AG09309 (cell line): ENCODE measurements at regions not wholly inside any gene's neighbourhood (a gene's known extent, or its start where the extent isn't known, plus 50 kb on each side); places are given as distances from the start of the nearest gene placed in this dataset.

Source experiments
- DNase-seq: peaks from one replicate; pipeline ENCODE4 v3.0.0-alpha.2; 2010; ENCODE audit warnings: low read depth
- H3K4me3 ChIP-seq: 2 replicates; pipeline ENCODE4 v1.5.1; 2011; ENCODE audit warnings: mild to moderate bottlenecking, low read depth, low read length, moderate library complexity; ENCODE audit not compliant: control insufficient read depth
- TF ChIP-seq, protein P1 (sequence below): IDR thresholded peaks from 2 replicates; pipeline ENCODE4 v1.5.1; 2011; ENCODE audit warnings: mild to moderate bottlenecking, low read depth, low read length, inconsistent platforms; ENCODE audit not compliant: insufficient read depth, control insufficient read depth; ENCODE audit errors: missing control alignments

DNA sequence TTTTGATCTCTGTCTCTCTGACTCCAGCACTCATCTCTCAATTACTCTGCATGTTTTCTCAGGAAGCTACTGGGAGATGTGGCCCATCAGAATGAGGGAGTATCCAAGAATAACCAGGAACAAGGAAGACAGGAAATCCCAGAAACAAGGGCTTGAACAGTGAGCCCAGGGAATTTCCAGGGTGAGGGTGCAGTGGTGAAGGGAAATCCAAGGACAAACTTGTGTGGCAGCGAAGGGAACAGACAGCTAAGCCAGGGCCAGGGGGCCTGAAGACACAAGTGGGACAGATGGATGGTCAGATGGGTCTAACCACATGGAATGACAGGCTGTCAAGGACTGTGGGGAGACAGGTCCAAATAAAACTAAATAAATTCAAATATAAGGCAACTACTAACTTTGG is 121.8 kb upstream of the ERRFI1 start:
- no peak for DNase-seq

DNA sequence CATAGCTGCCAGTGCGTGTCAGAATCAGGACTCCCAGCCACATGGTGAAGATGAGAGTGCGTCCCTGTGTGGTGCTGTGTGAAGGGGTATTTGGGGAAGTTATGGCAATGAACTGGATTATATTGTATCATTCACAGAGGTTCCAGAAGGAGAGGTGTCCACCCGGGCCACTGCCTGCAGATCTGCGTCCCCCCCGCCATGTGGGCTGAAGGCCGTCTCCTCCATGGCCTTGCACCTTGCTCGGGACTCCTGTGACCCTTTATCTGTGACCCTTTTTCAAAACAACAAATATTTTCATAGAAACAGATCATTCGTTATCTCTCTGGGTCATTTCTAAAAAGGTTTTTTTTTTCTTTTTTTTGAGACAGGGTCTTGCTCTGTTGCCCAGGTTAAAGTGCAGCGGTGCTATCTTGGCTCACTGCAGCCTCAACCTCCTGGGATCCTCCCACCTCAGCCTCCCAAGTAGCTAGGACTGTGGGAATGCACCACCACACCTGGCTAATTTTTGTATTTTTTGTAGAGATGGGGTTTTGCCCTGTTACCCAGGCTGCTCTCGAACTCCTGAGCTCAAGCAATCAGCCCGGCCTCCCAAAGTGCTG is 120.2 kb upstream of the ERRFI1 start:
- TF ChIP-seq, protein P1, sequence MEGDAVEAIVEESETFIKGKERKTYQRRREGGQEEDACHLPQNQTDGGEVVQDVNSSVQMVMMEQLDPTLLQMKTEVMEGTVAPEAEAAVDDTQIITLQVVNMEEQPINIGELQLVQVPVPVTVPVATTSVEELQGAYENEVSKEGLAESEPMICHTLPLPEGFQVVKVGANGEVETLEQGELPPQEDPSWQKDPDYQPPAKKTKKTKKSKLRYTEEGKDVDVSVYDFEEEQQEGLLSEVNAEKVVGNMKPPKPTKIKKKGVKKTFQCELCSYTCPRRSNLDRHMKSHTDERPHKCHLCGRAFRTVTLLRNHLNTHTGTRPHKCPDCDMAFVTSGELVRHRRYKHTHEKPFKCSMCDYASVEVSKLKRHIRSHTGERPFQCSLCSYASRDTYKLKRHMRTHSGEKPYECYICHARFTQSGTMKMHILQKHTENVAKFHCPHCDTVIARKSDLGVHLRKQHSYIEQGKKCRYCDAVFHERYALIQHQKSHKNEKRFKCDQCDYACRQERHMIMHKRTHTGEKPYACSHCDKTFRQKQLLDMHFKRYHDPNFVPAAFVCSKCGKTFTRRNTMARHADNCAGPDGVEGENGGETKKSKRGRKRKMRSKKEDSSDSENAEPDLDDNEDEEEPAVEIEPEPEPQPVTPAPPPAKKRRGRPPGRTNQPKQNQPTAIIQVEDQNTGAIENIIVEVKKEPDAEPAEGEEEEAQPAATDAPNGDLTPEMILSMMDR = no peak
- H3K4me3 ChIP-seq = no peak overlapping the region
- no peak for DNase-seq

More for the DNA sequence above, 121.8 kb upstream of the ERRFI1 start:
- H3K4me3 ChIP-seq = no peak overlapping the region
- TF ChIP-seq, protein P1 = no peak

DNA sequence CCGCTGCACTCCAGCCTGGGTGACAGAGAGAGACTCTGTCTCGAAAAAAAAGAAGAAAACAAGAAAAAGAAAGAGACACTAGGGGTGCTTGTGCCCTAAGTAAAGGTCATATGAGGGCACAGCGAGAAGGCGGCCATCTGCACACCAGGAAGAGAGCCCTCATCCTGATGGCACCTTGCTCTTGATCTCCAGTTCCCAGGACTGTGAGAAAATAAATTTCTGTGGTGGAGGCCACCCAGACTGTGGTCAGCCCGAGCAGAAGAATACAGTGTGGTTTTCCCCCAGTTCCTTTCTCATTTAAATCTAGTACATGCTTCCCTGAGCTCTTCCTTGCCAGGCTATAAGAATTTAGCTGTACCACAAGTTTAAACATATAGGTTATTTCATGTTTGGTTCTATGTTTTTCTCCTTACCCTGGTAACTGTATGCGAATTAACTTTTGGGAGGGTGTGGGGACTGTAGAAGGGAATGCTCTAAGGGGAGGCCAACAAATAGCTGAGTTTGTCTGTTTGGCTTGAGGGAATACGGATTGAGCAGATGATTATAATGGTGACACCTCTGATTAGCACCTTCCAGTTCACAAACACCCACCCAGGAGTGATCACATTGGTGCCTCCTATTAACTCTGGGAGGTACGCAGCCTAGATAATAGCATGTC is 119.6 kb upstream of the ERRFI1 start:
- DNase-seq = no peak
- TF ChIP-seq, protein P1 = no peak
- H3K4me3 ChIP-seq = no peak overlapping the region

DNA sequence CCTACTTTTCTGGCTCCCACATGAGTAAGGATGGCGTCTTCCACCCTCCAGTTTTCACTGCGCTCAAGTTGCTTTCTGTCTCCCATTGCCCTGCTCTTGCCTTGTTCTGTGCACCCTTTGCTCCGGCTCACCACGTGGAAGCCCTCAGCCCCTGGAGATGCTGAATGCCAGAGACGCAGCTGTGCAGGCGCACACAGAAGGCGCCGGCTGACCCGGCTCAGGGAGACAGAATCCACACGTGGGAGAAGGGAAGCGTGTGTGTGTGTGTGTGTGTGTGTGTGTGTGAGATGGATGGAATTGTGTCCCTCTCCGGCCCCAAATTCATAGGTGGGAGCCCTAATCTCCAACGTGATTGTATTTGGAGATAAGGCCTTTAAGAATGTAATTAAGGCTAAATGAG is 118.2 kb upstream of the ERRFI1 start:
- H3K4me3 ChIP-seq = no peak overlapping the region
- TF ChIP-seq, protein P1 = no peak
- no peak for DNase-seq

DNA sequence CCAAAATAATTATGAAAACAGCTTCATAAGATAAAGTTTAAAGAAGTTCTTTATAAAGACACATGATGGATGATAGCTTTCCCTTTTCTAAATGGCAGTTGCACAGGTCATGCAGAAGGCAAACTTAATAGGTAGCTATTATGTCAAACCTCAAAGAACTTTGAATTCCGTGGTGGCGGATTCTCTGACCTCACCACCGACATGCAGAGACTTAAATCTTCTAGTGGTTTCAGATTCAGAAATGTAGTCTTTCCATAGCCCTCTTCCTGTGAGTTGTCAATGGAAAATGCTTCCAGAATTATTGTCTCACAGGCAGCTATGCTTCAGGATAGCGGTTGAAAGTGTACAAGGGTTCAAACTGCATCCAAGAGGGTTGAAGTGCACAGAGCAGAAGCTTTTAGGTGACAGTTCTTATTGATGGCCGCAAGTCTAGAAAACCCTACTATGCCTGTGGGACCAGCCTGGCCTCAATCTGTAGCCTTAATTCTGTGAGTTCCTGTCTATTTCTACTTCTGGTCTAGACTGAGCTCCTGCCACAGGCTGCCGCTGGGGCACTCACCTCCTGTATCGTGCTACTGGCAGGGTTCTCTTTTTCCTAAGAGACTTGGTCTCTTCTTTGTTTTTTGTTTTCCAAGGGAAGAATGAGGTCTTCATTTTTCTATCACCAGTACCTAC is 117.0 kb upstream of the ERRFI1 start:
- DNase-seq = no peak
- H3K4me3 ChIP-seq = no peak overlapping the region
- TF ChIP-seq, protein P1 = no peak

DNA sequence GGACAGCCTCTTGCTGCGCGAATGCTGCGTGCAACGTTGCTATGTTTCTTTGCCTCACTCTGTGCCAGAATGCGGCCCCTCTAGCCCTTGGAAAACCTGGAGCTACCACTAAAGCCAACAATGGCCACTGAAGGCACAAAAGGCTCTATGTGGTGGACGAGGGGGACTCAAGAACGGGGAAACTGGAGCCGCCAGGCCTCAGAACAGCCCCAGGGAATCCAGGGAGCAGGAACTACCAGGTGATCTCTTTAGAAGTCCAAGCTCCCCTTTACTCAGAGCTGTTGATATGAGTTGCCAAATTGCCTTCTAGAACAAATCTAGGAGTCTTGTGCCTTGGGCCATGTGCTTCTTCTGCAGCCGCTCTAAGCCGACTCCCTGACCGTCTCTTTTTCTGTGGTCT is 113.8 kb upstream of the ERRFI1 start:
- TF ChIP-seq, protein P1 = no peak
- no peak for DNase-seq
- H3K4me3 ChIP-seq = no peak overlapping the region
